GM10248 (cell line): ENCODE measurements at regions not wholly inside any gene's neighbourhood (a gene's known extent, or its start where the extent isn't known, plus 50 kb on each side); places are given as distances from the start of the nearest gene placed in this dataset.

Experiments
- CTCF ChIA-PET: fragments of 300-600 bp; sonication (Branson Sonifier 250); formaldehyde crosslinking; extraction: SDS; loops from one replicate; lab custom pipeline; 2021; ENCODE audit warnings: antibody characterized with exemption; lab: Yijun Ruan, JAX
- POLR2A ChIA-PET: fragments of 350-650 bp; sonication (Branson Sonifier 250); formaldehyde crosslinking; extraction: SDS; loops from one replicate; lab custom pipeline; 2020; ENCODE audit warnings: antibody characterized with exemption; lab: Yijun Ruan, JAX
- DNase-seq: peaks from one replicate; pipeline ENCODE4 v3.0.0; 2012; ENCODE audit errors: extremely low spot score
- TF ChIP-seq, protein P1 (sequence below): IDR thresholded peaks from 2 replicates; pipeline ENCODE4 v1.5.1; 2012; ENCODE audit warnings: mild to moderate bottlenecking, low read depth; ENCODE audit errors: extremely low read depth, missing control alignments, control extremely low read depth

- ChIA-PET CTCF (interaction anchor here (1.1 kb wide), 1 partner anchor 20 kb away, joined by 3 read pairs; no protein-coding TSS in a partner anchor), POLR2A (no interaction called here)
- TF ChIP-seq, protein P1, sequence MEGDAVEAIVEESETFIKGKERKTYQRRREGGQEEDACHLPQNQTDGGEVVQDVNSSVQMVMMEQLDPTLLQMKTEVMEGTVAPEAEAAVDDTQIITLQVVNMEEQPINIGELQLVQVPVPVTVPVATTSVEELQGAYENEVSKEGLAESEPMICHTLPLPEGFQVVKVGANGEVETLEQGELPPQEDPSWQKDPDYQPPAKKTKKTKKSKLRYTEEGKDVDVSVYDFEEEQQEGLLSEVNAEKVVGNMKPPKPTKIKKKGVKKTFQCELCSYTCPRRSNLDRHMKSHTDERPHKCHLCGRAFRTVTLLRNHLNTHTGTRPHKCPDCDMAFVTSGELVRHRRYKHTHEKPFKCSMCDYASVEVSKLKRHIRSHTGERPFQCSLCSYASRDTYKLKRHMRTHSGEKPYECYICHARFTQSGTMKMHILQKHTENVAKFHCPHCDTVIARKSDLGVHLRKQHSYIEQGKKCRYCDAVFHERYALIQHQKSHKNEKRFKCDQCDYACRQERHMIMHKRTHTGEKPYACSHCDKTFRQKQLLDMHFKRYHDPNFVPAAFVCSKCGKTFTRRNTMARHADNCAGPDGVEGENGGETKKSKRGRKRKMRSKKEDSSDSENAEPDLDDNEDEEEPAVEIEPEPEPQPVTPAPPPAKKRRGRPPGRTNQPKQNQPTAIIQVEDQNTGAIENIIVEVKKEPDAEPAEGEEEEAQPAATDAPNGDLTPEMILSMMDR, result no peak
- no peak for DNase-seq
Measured at GRCh38 chr20:7650086-7650879, 290.0 kb downstream of the HAO1 start.

DNA sequence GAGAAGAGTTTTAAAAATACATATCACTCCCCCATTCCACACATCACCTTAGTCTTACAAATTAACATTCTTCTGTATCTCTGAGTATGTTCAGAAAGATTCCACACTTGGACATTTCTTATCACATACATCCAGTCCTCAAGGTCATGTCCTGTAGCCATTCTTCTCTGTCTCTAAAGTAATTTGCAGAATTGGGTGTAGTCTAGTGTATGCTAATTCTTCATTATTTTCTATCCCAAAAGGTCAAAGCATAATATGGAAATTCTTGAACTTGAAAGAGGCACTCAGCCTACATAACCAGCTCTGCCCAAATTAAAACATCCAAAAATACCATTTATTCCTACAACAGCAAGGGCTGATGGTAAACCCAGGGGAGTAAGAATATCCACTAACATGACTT lies 286.0 kb downstream of the HAO1 start:
- POLR2A ChIA-PET, result no interaction called here
- DNase-seq, result no peak
- TF ChIP-seq, protein P1, result no peak

GRCh38 chr20:7656687-7657467 lies 283.4 kb downstream of the HAO1 start:
- DNase-seq, result no peak
- TF ChIP-seq, protein P1, result no peak
- ChIA-PET POLR2A (no interaction called here), CTCF (interaction anchor here (1.6 to 1.8 kb wide), 2 partner anchors 10 kb away, joined by 4 to 6 read pairs; no protein-coding TSS in a partner anchor)

More for the DNA sequence above, 286.0 kb downstream of the HAO1 start:
- CTCF ChIA-PET, result no interaction called here

GRCh38 chr20:7657569-7657968 lies 282.7 kb downstream of the HAO1 start:
- TF ChIP-seq, protein P1, result no peak
- CTCF ChIA-PET, result interaction anchor here (1.8 kb wide), 2 partner anchors 11 to 13 kb away, joined by 6 read pairs; no protein-coding TSS in a partner anchor
- no peak for DNase-seq
- POLR2A ChIA-PET, result no interaction called here

GRCh38 chr20:7660165-7660564 lies 280.1 kb downstream of the HAO1 start:
- TF ChIP-seq, protein P1, result no peak
- POLR2A ChIA-PET, result no interaction called here
- CTCF ChIA-PET, result no interaction called here
- DNase-seq, result no peak

GRCh38 chr20:7665376-7665775 lies 274.9 kb downstream of the HAO1 start:
- DNase-seq, result no peak
- POLR2A ChIA-PET, result no interaction called here

More at GRCh38 chr20:7665376-7665775, 274.9 kb downstream of the HAO1 start:
- CTCF ChIA-PET, result no interaction called here
- TF ChIP-seq, protein P1, result no peak
